ENCODE measurements at regions not wholly inside any gene's neighbourhood (a gene's known extent, or its start where the extent isn't known, plus 50 kb on each side); places are given as distances from the start of the nearest gene placed in this dataset.

DNA sequence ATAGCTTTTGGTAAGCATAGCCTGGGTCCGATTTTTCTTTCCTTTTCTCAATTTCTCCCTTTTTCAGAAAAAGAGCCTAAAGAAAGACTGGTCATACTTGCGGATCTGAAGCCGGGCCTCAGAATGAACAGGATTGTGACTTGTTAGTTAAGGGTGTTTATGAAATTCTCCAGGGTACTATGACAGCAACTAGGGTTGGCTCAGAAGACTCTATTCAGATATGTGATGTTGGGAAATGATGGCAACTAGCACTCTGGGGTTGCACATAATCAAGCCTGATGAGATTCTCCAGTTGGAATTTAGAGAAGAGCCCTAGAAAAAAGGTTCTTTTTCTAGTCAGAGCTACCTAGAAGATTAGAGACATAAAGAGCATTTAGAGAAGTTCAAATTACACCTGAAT lies 352.4 kb upstream of the POM121L12 start:
- Histone ChIP-seq H3K36me3 (ENCODE audit: insufficient read depth, low read length) (no peaks in the 10 kb centered on the region), H3K79me2 (ENCODE audit: low read length) (no peaks in the 10 kb centered on the region), H3K9me2 (replicated peaks; ENCODE audit: insufficient read depth, low read length) (no peaks in the 10 kb centered on the region), H3K4me2 (ENCODE audit: low read depth, low read length, poor library complexity, severe bottlenecking) (no peak overlapping the region), H3K4me1 (ENCODE audit: low read length) (no peaks in the 10 kb centered on the region), H3K4me3 (ENCODE audit: low read length) (no peak overlapping the region), H3K9ac (ENCODE audit: low read length) (no peak overlapping the region), H3K27ac (ENCODE audit: low read length) (no peak overlapping the region), H2AFZ (ENCODE audit: low read length) (no peak overlapping the region), H4K20me1 (ENCODE audit: insufficient read depth, low read depth, low read length) (no peaks in the 10 kb centered on the region), H3K9me3 (ENCODE audit: low read length) (peaks cover 22% of the 10 kb centered on the region), H3K27me3 (ENCODE audit: low read length) (no peaks in the 10 kb centered on the region)
- no peak for DNase-seq

- no peak for DNase-seq
- Histone ChIP-seq H3K4me1 (ENCODE audit: low read length) (no peaks in the 10 kb centered on the region), H3K4me2 (ENCODE audit: low read depth, low read length, poor library complexity, severe bottlenecking) (no peak overlapping the region), H3K4me3 (ENCODE audit: low read length) (no peak overlapping the region), H2AFZ (ENCODE audit: low read length) (no peak overlapping the region), H3K27ac (ENCODE audit: low read length) (no peak overlapping the region), H3K9ac (ENCODE audit: low read length) (no peak overlapping the region), H3K9me2 (replicated peaks; ENCODE audit: insufficient read depth, low read length) (no peaks in the 10 kb centered on the region), H3K9me3 (ENCODE audit: low read length) (peaks cover 22% of the 10 kb centered on the region), H3K36me3 (ENCODE audit: insufficient read depth, low read length) (no peaks in the 10 kb centered on the region), H4K20me1 (ENCODE audit: insufficient read depth, low read depth, low read length) (no peaks in the 10 kb centered on the region), H3K79me2 (ENCODE audit: low read length) (no peaks in the 10 kb centered on the region), H3K27me3 (ENCODE audit: low read length) (no peaks in the 10 kb centered on the region)
These were observed 364.7 kb upstream of the POM121L12 start for GRCh38 chr7:52670608-52671225.

GRCh38 chr7:52669031-52669430 lies 366.4 kb upstream of the POM121L12 start:
- no peaks in the 10 kb centered on the region for H3K9me2 ChIP-seq (replicated peaks; ENCODE audit: insufficient read depth, low read length)
- no peak overlapping the region for H3K4me3 ChIP-seq (ENCODE audit: low read length)
- H3K9me3 ChIP-seq (ENCODE audit: low read length) = peaks cover 23% of the 10 kb centered on the region
- H3K79me2 ChIP-seq (ENCODE audit: low read length) = no peaks in the 10 kb centered on the region
- no peaks in the 10 kb centered on the region for H3K4me1 ChIP-seq (ENCODE audit: low read length)
- H3K27ac ChIP-seq (ENCODE audit: low read length) = no peak overlapping the region
- H2AFZ ChIP-seq (ENCODE audit: low read length) = no peak overlapping the region
- no peak overlapping the region for H3K4me2 ChIP-seq (ENCODE audit: low read depth, low read length, poor library complexity, severe bottlenecking)
- no peak overlapping the region for H3K9ac ChIP-seq (ENCODE audit: low read length)
- no peaks in the 10 kb centered on the region for H3K27me3 ChIP-seq (ENCODE audit: low read length)
- no peaks in the 10 kb centered on the region for H4K20me1 ChIP-seq (ENCODE audit: insufficient read depth, low read depth, low read length)
- DNase-seq = no peak
- H3K36me3 ChIP-seq (ENCODE audit: insufficient read depth, low read length) = no peaks in the 10 kb centered on the region

DNA sequence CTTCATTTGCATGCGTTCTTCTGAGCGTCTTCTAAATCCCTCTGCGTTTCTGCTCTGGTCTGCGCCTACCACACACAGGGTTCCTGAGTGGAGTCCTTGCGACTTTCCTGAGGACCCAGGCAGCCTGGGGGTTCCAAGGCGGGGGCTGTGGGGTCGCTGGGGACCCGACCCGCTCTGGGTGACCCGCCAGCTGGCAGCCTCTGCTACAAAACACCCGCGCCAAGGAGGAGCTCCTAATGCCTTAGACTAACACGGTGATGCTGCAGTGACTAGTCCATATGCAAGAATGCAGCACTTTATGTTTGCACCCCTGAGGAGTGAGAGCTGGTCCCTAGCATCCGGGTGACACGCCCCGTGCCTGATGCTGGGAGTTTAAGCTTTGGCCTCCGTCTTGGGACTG lies 367.0 kb upstream of the POM121L12 start:
- H3K79me2 ChIP-seq (ENCODE audit: low read length) = no peaks in the 10 kb centered on the region
- no peak overlapping the region for H3K4me3 ChIP-seq (ENCODE audit: low read length)
- no peaks in the 10 kb centered on the region for H4K20me1 ChIP-seq (ENCODE audit: insufficient read depth, low read depth, low read length)
- DNase-seq = no peak
- H3K9me2 ChIP-seq (replicated peaks; ENCODE audit: insufficient read depth, low read length) = no peaks in the 10 kb centered on the region
- peaks cover 25% of the 10 kb centered on the region for H3K9me3 ChIP-seq (ENCODE audit: low read length)
- H2AFZ ChIP-seq (ENCODE audit: low read length) = no peak overlapping the region
- no peak overlapping the region for H3K9ac ChIP-seq (ENCODE audit: low read length)
- no peaks in the 10 kb centered on the region for H3K36me3 ChIP-seq (ENCODE audit: insufficient read depth, low read length)
- H3K4me1 ChIP-seq (ENCODE audit: low read length) = no peaks in the 10 kb centered on the region
- no peaks in the 10 kb centered on the region for H3K27me3 ChIP-seq (ENCODE audit: low read length)
- H3K27ac ChIP-seq (ENCODE audit: low read length) = no peak overlapping the region
- H3K4me2 ChIP-seq (ENCODE audit: low read depth, low read length, poor library complexity, severe bottlenecking) = no peak overlapping the region

GRCh38 chr7:52659178-52659577 lies 376.3 kb upstream of the POM121L12 start:
- Histone ChIP-seq H2AFZ (ENCODE audit: low read length) (no peak overlapping the region), H3K27me3 (ENCODE audit: low read length) (no peaks in the 10 kb centered on the region), H3K79me2 (ENCODE audit: low read length) (no peaks in the 10 kb centered on the region), H3K27ac (ENCODE audit: low read length) (no peak overlapping the region), H3K9ac (ENCODE audit: low read length) (no peak overlapping the region), H3K4me2 (ENCODE audit: low read depth, low read length, poor library complexity, severe bottlenecking) (no peak overlapping the region), H3K9me3 (ENCODE audit: low read length) (peaks cover 31% of the 10 kb centered on the region), H3K4me3 (ENCODE audit: low read length) (no peak overlapping the region), H3K4me1 (ENCODE audit: low read length) (no peaks in the 10 kb centered on the region), H4K20me1 (ENCODE audit: insufficient read depth, low read depth, low read length) (no peaks in the 10 kb centered on the region), H3K9me2 (replicated peaks; ENCODE audit: insufficient read depth, low read length) (no peaks in the 10 kb centered on the region), H3K36me3 (ENCODE audit: insufficient read depth, low read length) (no peaks in the 10 kb centered on the region)
- DNase-seq = no peak

GRCh38 chr7:52656098-52656497 lies 379.3 kb upstream of the POM121L12 start:
- H3K27me3 ChIP-seq (ENCODE audit: low read length) = no peaks in the 10 kb centered on the region
- no peaks in the 10 kb centered on the region for H3K36me3 ChIP-seq (ENCODE audit: insufficient read depth, low read length)
- H3K9me3 ChIP-seq (ENCODE audit: low read length) = peaks cover 45% of the 10 kb centered on the region
- no peak overlapping the region for H3K27ac ChIP-seq (ENCODE audit: low read length)
- H3K4me2 ChIP-seq (ENCODE audit: low read depth, low read length, poor library complexity, severe bottlenecking) = no peak overlapping the region
- no peaks in the 10 kb centered on the region for H4K20me1 ChIP-seq (ENCODE audit: insufficient read depth, low read depth, low read length)
- DNase-seq = no peak
- no peak overlapping the region for H3K4me3 ChIP-seq (ENCODE audit: low read length)
- H2AFZ ChIP-seq (ENCODE audit: low read length) = no peak overlapping the region
- H3K9me2 ChIP-seq (replicated peaks; ENCODE audit: insufficient read depth, low read length) = no peaks in the 10 kb centered on the region
- no peaks in the 10 kb centered on the region for H3K79me2 ChIP-seq (ENCODE audit: low read length)
- H3K4me1 ChIP-seq (ENCODE audit: low read length) = no peaks in the 10 kb centered on the region
- H3K9ac ChIP-seq (ENCODE audit: low read length) = no peak overlapping the region

DNA sequence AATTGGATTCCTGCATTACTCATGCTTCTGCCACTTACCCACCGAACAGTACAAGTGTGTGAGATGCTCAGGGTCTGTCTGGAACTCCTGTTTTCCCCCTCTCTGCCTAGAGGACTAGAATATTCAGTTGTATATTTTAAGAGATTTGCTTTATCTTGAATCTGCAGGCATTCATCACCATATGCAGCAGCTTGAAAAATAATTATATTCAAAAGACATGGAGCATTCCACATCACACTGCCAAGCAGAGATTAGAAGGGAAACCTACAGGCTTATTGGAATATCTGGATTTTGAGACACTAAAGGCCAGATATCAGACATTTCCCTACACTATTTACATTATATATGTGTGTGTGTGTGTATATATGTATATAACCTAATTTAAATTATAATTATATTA lies 382.8 kb upstream of the POM121L12 start:
- H3K27me3 ChIP-seq (ENCODE audit: low read length) = no peaks in the 10 kb centered on the region
- H3K4me2 ChIP-seq (ENCODE audit: low read depth, low read length, poor library complexity, severe bottlenecking) = no peak overlapping the region
- no peak overlapping the region for H3K27ac ChIP-seq (ENCODE audit: low read length)

DNA sequence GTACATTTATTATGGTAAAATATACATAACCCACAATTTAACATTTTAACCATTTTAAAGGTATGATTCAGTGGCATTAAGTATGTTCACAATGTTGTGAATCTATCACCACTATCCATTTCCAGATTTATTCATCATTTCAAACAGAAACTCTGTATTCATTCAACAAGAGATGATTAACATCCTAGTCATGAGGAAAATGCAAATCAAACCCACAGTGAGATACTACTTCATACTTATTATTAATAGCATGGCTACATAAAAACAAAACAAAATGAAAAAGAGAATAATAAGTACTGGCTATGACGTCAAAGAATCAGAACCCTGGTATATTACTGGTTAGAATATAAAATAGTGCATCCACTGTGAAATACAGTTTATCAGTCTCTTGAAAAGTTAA lies 386.6 kb upstream of the POM121L12 start:
- Histone ChIP-seq H3K27me3 (ENCODE audit: low read length) (no peaks in the 10 kb centered on the region), H2AFZ (ENCODE audit: low read length) (no peak overlapping the region), H3K79me2 (ENCODE audit: low read length) (no peaks in the 10 kb centered on the region), H3K4me2 (ENCODE audit: low read depth, low read length, poor library complexity, severe bottlenecking) (no peak overlapping the region), H3K36me3 (ENCODE audit: insufficient read depth, low read length) (no peaks in the 10 kb centered on the region), H3K9ac (ENCODE audit: low read length) (no peak overlapping the region), H3K4me3 (ENCODE audit: low read length) (no peak overlapping the region), H3K4me1 (ENCODE audit: low read length) (no peaks in the 10 kb centered on the region), H4K20me1 (ENCODE audit: insufficient read depth, low read depth, low read length) (no peaks in the 10 kb centered on the region), H3K9me3 (ENCODE audit: low read length) (peaks cover 51% of the 10 kb centered on the region), H3K27ac (ENCODE audit: low read length) (no peak overlapping the region), H3K9me2 (replicated peaks; ENCODE audit: insufficient read depth, low read length) (no peaks in the 10 kb centered on the region)
- no peak for DNase-seq

More for the DNA sequence above, 382.8 kb upstream of the POM121L12 start:
- no peaks in the 10 kb centered on the region for H3K4me1 ChIP-seq (ENCODE audit: low read length)
- H3K9me2 ChIP-seq (replicated peaks; ENCODE audit: insufficient read depth, low read length) = no peaks in the 10 kb centered on the region
- H4K20me1 ChIP-seq (ENCODE audit: insufficient read depth, low read depth, low read length) = no peaks in the 10 kb centered on the region
- H2AFZ ChIP-seq (ENCODE audit: low read length) = no peak overlapping the region
- no peak overlapping the region for H3K9ac ChIP-seq (ENCODE audit: low read length)
- no peak for DNase-seq
- no peaks in the 10 kb centered on the region for H3K79me2 ChIP-seq (ENCODE audit: low read length)
- H3K4me3 ChIP-seq (ENCODE audit: low read length) = no peak overlapping the region
- H3K36me3 ChIP-seq (ENCODE audit: insufficient read depth, low read length) = no peaks in the 10 kb centered on the region
- H3K9me3 ChIP-seq (ENCODE audit: low read length) = peaks cover 41% of the 10 kb centered on the region

GRCh38 chr7:52647046-52647445 lies 388.4 kb upstream of the POM121L12 start:
- Histone ChIP-seq H4K20me1 (ENCODE audit: insufficient read depth, low read depth, low read length) (no peaks in the 10 kb centered on the region), H3K36me3 (ENCODE audit: insufficient read depth, low read length) (no peaks in the 10 kb centered on the region), H2AFZ (ENCODE audit: low read length) (no peak overlapping the region), H3K27me3 (ENCODE audit: low read length) (no peaks in the 10 kb centered on the region), H3K4me3 (ENCODE audit: low read length) (no peak overlapping the region), H3K9ac (ENCODE audit: low read length) (no peak overlapping the region), H3K9me3 (ENCODE audit: low read length) (peaks cover 43% of the 10 kb centered on the region), H3K4me2 (ENCODE audit: low read depth, low read length, poor library complexity, severe bottlenecking) (no peak overlapping the region), H3K79me2 (ENCODE audit: low read length) (no peaks in the 10 kb centered on the region), H3K9me2 (replicated peaks; ENCODE audit: insufficient read depth, low read length) (no peaks in the 10 kb centered on the region), H3K27ac (ENCODE audit: low read length) (no peak overlapping the region), H3K4me1 (ENCODE audit: low read length) (no peaks in the 10 kb centered on the region)
- no peak for DNase-seq

Data from Karpas-422 (cell line).